GM04504 (cell line): ENCODE measurements at regions not wholly inside any gene's neighbourhood (a gene's known extent, or its start where the extent isn't known, plus 50 kb on each side); places are given as distances from the start of the nearest gene placed in this dataset.

Experiments
- DNase-seq: peaks from one replicate; pipeline ENCODE4 v3.0.0-alpha.2; 2012; ENCODE audit warnings: low read depth

GRCh38 chr22:48784701-48785503 lies 1042.8 kb downstream of the BRD1 start:
- DNase-seq = no peak

GRCh38 chr22:48783821-48784266 lies 1043.8 kb downstream of the BRD1 start:
- no peak for DNase-seq

GRCh38 chr22:48782811-48783511 lies 1044.7 kb downstream of the BRD1 start:
- DNase-seq = no peak

- no peak for DNase-seq
Measured at GRCh38 chr22:48782326-48782725, 1045.3 kb downstream of the BRD1 start.

GRCh38 chr22:48781868-48782267 lies 1045.8 kb downstream of the BRD1 start:
- no peak for DNase-seq

- no peak for DNase-seq
Measured at GRCh38 chr22:48781391-48781790, 1046.3 kb downstream of the BRD1 start.

- DNase-seq = no peak
Measured at GRCh38 chr22:48780597-48781277, 1046.9 kb downstream of the BRD1 start.

- DNase-seq = no peak
Measured at GRCh38 chr22:48779661-48780596, 1047.7 kb downstream of the BRD1 start.

GRCh38 chr22:48779211-48779643 lies 1048.4 kb downstream of the BRD1 start:
- DNase-seq = no peak

GRCh38 chr22:48778308-48779195 lies 1049.1 kb downstream of the BRD1 start:
- DNase-seq = no peak

- DNase-seq = no peak
Measured at GRCh38 chr22:48772286-48772907, 1055.3 kb downstream of the BRD1 start.

GRCh38 chr22:48765595-48765994 lies 1062.1 kb downstream of the BRD1 start:
- DNase-seq = no peak

- no peak for DNase-seq
Measured at GRCh38 chr22:48761546-48761945, 1066.1 kb downstream of the BRD1 start.

- DNase-seq = no peak
Measured at GRCh38 chr22:48760481-48761390, 1066.9 kb downstream of the BRD1 start.

- DNase-seq = no peak
Measured at GRCh38 chr22:48758881-48759875, 1068.5 kb downstream of the BRD1 start.

- no peak for DNase-seq
Measured at GRCh38 chr22:48757985-48758561, 1069.6 kb downstream of the BRD1 start.

GRCh38 chr22:48757581-48757980 lies 1070.1 kb downstream of the BRD1 start:
- DNase-seq = no peak
